CD14-positive monocyte (primary cell): ENCODE measurements at regions not wholly inside any gene's neighbourhood (a gene's known extent, or its start where the extent isn't known, plus 50 kb on each side); places are given as distances from the start of the nearest gene placed in this dataset.

Source experiments
- DNase-seq, 3 donors: peaks; one replicate each; pipeline ENCODE4 v3.0.0-alpha.2; 2011 to 2022
- H2AFZ ChIP-seq: 2 replicates; pipeline ENCODE4 v1.6.0; 2012; ENCODE audit warnings: mild to moderate bottlenecking, low read depth, low read length, inconsistent platforms; ENCODE audit not compliant: insufficient read depth, poor library complexity, severe bottlenecking
- H3K27ac ChIP-seq, 2 donors: 1 replicate in 1 of 2; 2 replicates in 1 of 2; pipeline ENCODE4 v1.5.1; 2012 to 2013; ENCODE audit warnings: low read length in 2 of 2, control low read depth in 1 of 2, inconsistent platforms in 1 of 2, low read depth in 1 of 2, mild to moderate bottlenecking in 1 of 2
- H3K27me3 ChIP-seq, 2 donors: one replicate each; pipeline versions ENCODE4 v1.6.0 to v1.6.1; 2011 to 2013; ENCODE audit warnings: low read length in 2 of 2; ENCODE audit not compliant: control insufficient read depth in 2 of 2, insufficient read depth in 2 of 2
- H3K36me3 ChIP-seq, 2 donors: replicated peaks in 1 of 2; 1 replicate in 1 of 2; 2 replicates in 1 of 2; pipeline versions ENCODE4 v1.5.1 to v1.6.1; 2012 to 2013; ENCODE audit warnings: low read length in 2 of 2, control low read depth in 1 of 2, inconsistent platforms in 1 of 2, mild to moderate bottlenecking in 1 of 2; ENCODE audit not compliant: insufficient read depth in 2 of 2, control insufficient read depth in 1 of 2
- H3K4me1 ChIP-seq, 2 donors: 1 replicate in 1 of 2; 2 replicates in 1 of 2; pipeline versions ENCODE4 v1.5.1 to v1.6.1; 2012 to 2013; ENCODE audit warnings: low read length in 2 of 2, control low read depth in 1 of 2, inconsistent platforms in 1 of 2, mild to moderate bottlenecking in 1 of 2, moderate library complexity in 1 of 2; ENCODE audit not compliant: insufficient read depth in 2 of 2, control insufficient read depth in 1 of 2
- H3K4me2 ChIP-seq: replicated peaks from 2 replicates; pipeline ENCODE3; 2012; ENCODE audit warnings: low read length, moderate library complexity, mild to moderate bottlenecking; ENCODE audit not compliant: poor library complexity, severe bottlenecking; ENCODE audit errors: extremely low read depth
- H3K4me3 ChIP-seq, 3 experiments: fragments of 200-600 bp in 1 of 3; sonication (generic) in 1 of 3; replicated peaks in 1 of 3; 1 replicate in 2 of 3; 2 replicates in 1 of 3; pipeline ENCODE4 v1.5.1; 2011 to 2013; ENCODE audit warnings: low read length in 3 of 3, mild to moderate bottlenecking in 3 of 3, control low read depth in 2 of 3, low read depth in 2 of 3, inconsistent platforms in 1 of 3, moderate library complexity in 1 of 3
- H3K79me2 ChIP-seq: 2 replicates; pipeline ENCODE4 v1.6.0; 2012; ENCODE audit warnings: mild to moderate bottlenecking, control low read depth, inconsistent platforms, low read length, moderate library complexity; ENCODE audit not compliant: insufficient read depth
- H3K9ac ChIP-seq: 2 replicates; pipeline ENCODE4 v1.6.0; 2017; ENCODE audit warnings: low read length, mild to moderate bottlenecking; ENCODE audit not compliant: insufficient read depth, poor library complexity, severe bottlenecking
- H3K9me3 ChIP-seq, 2 donors: replicated peaks in 1 of 2; 1 replicate in 1 of 2; 2 replicates in 1 of 2; pipeline versions ENCODE4 v1.5.1 to v1.6.1; 2012 to 2013; ENCODE audit warnings: low read length in 2 of 2, control low read depth in 1 of 2; ENCODE audit not compliant: control insufficient read depth in 1 of 2, insufficient read depth in 1 of 2
- H4K20me1 ChIP-seq: 2 replicates; pipeline ENCODE4 v1.6.0; 2012; ENCODE audit warnings: mild to moderate bottlenecking, low read length, control low read depth, moderate library complexity; ENCODE audit not compliant: insufficient read depth
- H3K27ac Mint-ChIP-seq, 7 donors: one replicate each; pipeline ENCODE4 v1.8.0; 2020; ENCODE audit warnings: mild to moderate bottlenecking in 7 of 7, mixed read lengths in 7 of 7, moderate library complexity in 6 of 7, inconsistent platforms in 2 of 7
- H3K27me3 Mint-ChIP-seq, 3 donors: one replicate each; pipeline ENCODE4 v1.8.0; 2021 to 2022; ENCODE audit warnings: low read depth in 3 of 3, mild to moderate bottlenecking in 3 of 3, mixed read lengths in 3 of 3, moderate library complexity in 3 of 3, inconsistent platforms in 1 of 3
- H3K36me3 Mint-ChIP-seq, 2 donors: one replicate each; pipeline ENCODE4 v1.8.0; 2020; ENCODE audit warnings: mixed read lengths in 2 of 2, inconsistent platforms in 1 of 2, mild to moderate bottlenecking in 1 of 2
- H3K4me1 Mint-ChIP-seq: one replicate; pipeline ENCODE4 v1.8.0; 2020; ENCODE audit warnings: mild to moderate bottlenecking, mixed read lengths
- H3K4me3 Mint-ChIP-seq, 2 donors: one replicate each; pipeline ENCODE4 v1.8.0; 2020; ENCODE audit warnings: mild to moderate bottlenecking in 2 of 2, mixed read lengths in 2 of 2, moderate library complexity in 1 of 2
- H3K9me3 Mint-ChIP-seq, 7 donors: one replicate each; pipeline ENCODE4 v1.8.0; 2020 to 2022; ENCODE audit warnings: mixed read lengths in 7 of 7, mild to moderate bottlenecking in 6 of 7, moderate library complexity in 6 of 7, inconsistent platforms in 2 of 7
- WGBS: methylation state at CpG from one replicate; pipeline ENCODE4 v1.1.5; 2013; ENCODE audit warnings: missing lambda C conversion rate; ENCODE audit not compliant: insufficient coverage; 5-methylcytosine and 5-hydroxymethylcytosine counted together
- intact Hi-C, 2 donors: fragments of 100-400 bp; cut with micrococcal nuclease; formaldehyde crosslinking; loops; one replicate each; pipeline versions ENCODE4 v1.15.0 to v1.15.1; 2023
- TF ChIP-seq, protein P1 (sequence below): fragments of 200-600 bp; IDR thresholded peaks from one replicate; pipeline ENCODE4 v1.8.0; 2022; ENCODE audit warnings: antibody characterized with exemption, mild to moderate bottlenecking

GRCh38 chr2:176483901-176484568 is 214.8 kb downstream of the MTX2 start:
- no peaks in the 10 kb centered on the region for H3K4me1 Mint-ChIP-seq
- H3K79me2 ChIP-seq: no peaks in the 10 kb centered on the region
- peaks cover 30 to 43% (median 35%) of the 10 kb centered on the region in 3 donors for H3K27me3 Mint-ChIP-seq
- DNase-seq: no peak
- H3K9ac ChIP-seq: no peak overlapping the region
- intact Hi-C loops: no loop called here
- no peak overlapping the region for H3K27ac Mint-ChIP-seq
- TF ChIP-seq, protein P1, sequence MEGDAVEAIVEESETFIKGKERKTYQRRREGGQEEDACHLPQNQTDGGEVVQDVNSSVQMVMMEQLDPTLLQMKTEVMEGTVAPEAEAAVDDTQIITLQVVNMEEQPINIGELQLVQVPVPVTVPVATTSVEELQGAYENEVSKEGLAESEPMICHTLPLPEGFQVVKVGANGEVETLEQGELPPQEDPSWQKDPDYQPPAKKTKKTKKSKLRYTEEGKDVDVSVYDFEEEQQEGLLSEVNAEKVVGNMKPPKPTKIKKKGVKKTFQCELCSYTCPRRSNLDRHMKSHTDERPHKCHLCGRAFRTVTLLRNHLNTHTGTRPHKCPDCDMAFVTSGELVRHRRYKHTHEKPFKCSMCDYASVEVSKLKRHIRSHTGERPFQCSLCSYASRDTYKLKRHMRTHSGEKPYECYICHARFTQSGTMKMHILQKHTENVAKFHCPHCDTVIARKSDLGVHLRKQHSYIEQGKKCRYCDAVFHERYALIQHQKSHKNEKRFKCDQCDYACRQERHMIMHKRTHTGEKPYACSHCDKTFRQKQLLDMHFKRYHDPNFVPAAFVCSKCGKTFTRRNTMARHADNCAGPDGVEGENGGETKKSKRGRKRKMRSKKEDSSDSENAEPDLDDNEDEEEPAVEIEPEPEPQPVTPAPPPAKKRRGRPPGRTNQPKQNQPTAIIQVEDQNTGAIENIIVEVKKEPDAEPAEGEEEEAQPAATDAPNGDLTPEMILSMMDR: no peak
- no peak overlapping the region for H3K4me3 ChIP-seq
- no peak overlapping the region for H3K4me3 Mint-ChIP-seq
- no peak overlapping the region for H3K27ac ChIP-seq
- H3K9me3 Mint-ChIP-seq: peaks cover 0 to 3% (median 2%) of the 10 kb centered on the region in 7 donors
- no peaks in the 10 kb centered on the region for H3K9me3 ChIP-seq
- no peak overlapping the region for H3K4me2 ChIP-seq
- H4K20me1 ChIP-seq: no peaks in the 10 kb centered on the region
- no peaks in the 10 kb centered on the region for H3K36me3 ChIP-seq
- no peak overlapping the region for H2AFZ ChIP-seq
- H3K36me3 Mint-ChIP-seq: no peaks in the 10 kb centered on the region
- H3K4me1 ChIP-seq: no peaks in the 10 kb centered on the region
- peaks cover 11 to 21% of the 10 kb centered on the region in 2 donors for H3K27me3 ChIP-seq
- WGBS: 91% methylated on average over 5 of the region's 10 CpGs

DNA sequence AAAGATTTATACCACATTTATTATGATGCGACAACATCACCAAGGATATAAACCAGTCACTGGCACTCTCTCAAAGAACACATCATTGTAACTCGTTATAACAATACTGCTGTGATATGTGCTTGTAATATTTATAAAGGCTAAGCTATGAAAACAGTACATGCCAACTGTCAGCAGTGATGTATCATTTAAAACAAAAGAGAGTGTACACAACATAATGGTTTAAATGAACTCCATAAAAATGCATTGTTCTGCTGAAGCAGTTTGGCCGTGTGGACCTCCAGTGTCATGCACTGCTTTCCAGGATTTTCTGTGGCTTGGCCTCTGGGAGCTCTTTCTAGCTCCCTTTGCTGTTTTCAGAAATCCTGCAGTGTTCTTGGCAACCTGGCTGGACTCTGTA is 215.6 kb downstream of the MTX2 start:
- Mint-ChIP-seq H3K27ac (no peak overlapping the region), H3K36me3 (no peaks in the 10 kb centered on the region), H3K27me3 (peaks cover 31 to 51% (median 39%) of the 10 kb centered on the region in 3 donors), H3K9me3 (peaks cover 0 to 3% (median 2%) of the 10 kb centered on the region in 7 donors), H3K4me3 (no peak overlapping the region), H3K4me1 (no peaks in the 10 kb centered on the region)
- H3K4me1 ChIP-seq: no peaks in the 10 kb centered on the region
- TF ChIP-seq, protein P1: no peak
- no peak overlapping the region for H3K4me2 ChIP-seq
- no peaks in the 10 kb centered on the region for H3K79me2 ChIP-seq
- no peak overlapping the region for H2AFZ ChIP-seq
- no peaks in the 10 kb centered on the region for H4K20me1 ChIP-seq
- 100% methylated on average over 1 of the region's 3 CpGs for WGBS
- no peak overlapping the region for H3K9ac ChIP-seq
- H3K27ac ChIP-seq: no peak overlapping the region
- peaks cover 11 to 27% of the 10 kb centered on the region in 2 donors for H3K27me3 ChIP-seq
- H3K4me3 ChIP-seq: no peak overlapping the region
- intact Hi-C loops: no loop called here
- no peaks in the 10 kb centered on the region for H3K36me3 ChIP-seq
- DNase-seq: no peak
- H3K9me3 ChIP-seq: no peaks in the 10 kb centered on the region
